ENCODE measurements at regions not wholly inside any gene's neighbourhood (a gene's known extent, or its start where the extent isn't known, plus 50 kb on each side); places are given as distances from the start of the nearest gene placed in this dataset.

DNA sequence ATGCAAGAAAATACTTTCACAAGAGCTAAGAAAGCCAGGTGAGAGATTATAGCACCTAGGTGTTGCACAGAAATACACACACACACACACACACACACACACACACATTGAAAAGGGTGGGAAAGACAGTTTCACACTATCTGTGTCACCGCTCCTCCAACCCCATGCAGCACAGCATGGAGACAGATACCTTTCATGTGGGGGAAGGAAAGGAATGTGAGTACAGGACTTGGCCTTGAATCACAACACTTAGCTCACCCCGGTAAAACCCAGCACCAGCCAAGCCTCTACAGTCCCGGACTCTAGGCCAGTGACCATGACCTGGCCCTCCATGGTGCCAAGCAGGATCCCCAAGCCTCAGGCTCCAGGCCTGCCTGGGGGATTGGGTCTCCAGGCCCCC lies 462.0 kb upstream of the SPRY2 start:
- BruUV-seq (replicated peaks): no TSS peak
- Histone ChIP-seq H3K27ac (ENCODE audit: low read length) (no peak overlapping the region), H3K4me3 (ENCODE audit: low read length) (no peak overlapping the region), H3K9ac (ENCODE audit: low read length) (no peak overlapping the region), H3K36me3 (ENCODE audit: low read depth, low read length) (no peaks in the 10 kb centered on the region), H3K4me1 (ENCODE audit: insufficient read depth, low read length) (no peaks in the 10 kb centered on the region), H3K9me3 (ENCODE audit: low read length) (no peaks in the 10 kb centered on the region), H2AFZ (ENCODE audit: low read length) (no peak overlapping the region), H3F3A (ENCODE audit: low read length, unreplicated experiment) (no peaks in the 10 kb centered on the region), H3K79me2 (ENCODE audit: low read length) (no peaks in the 10 kb centered on the region), H3K9me2 (replicated peaks; ENCODE audit: low read length) (no peaks in the 10 kb centered on the region), H4K20me1 (ENCODE audit: low read length) (no peaks in the 10 kb centered on the region), H3K27me3 (ENCODE audit: low read length) (no peaks in the 10 kb centered on the region), H3K4me2 (ENCODE audit: low read length) (no peak overlapping the region)
- ChIA-PET CTCF (no interaction called here), POLR2A (ENCODE audit: unreplicated experiment) (no interaction called here)
- DNase-seq (no peak), ATAC-seq (no peak)
- TF ChIP-seq, protein P1, sequence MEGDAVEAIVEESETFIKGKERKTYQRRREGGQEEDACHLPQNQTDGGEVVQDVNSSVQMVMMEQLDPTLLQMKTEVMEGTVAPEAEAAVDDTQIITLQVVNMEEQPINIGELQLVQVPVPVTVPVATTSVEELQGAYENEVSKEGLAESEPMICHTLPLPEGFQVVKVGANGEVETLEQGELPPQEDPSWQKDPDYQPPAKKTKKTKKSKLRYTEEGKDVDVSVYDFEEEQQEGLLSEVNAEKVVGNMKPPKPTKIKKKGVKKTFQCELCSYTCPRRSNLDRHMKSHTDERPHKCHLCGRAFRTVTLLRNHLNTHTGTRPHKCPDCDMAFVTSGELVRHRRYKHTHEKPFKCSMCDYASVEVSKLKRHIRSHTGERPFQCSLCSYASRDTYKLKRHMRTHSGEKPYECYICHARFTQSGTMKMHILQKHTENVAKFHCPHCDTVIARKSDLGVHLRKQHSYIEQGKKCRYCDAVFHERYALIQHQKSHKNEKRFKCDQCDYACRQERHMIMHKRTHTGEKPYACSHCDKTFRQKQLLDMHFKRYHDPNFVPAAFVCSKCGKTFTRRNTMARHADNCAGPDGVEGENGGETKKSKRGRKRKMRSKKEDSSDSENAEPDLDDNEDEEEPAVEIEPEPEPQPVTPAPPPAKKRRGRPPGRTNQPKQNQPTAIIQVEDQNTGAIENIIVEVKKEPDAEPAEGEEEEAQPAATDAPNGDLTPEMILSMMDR (conservative IDR thresholded peaks at IDR 0.05; ENCODE audit: low read depth, low read length): no peak
- TF ChIP-seq EZH2 (IDR thresholded peaks at IDR 0.05; ENCODE audit: low read length, unreplicated experiment): no peak
- intact Hi-C loops (cut with micrococcal nuclease): no loop called here

DNA sequence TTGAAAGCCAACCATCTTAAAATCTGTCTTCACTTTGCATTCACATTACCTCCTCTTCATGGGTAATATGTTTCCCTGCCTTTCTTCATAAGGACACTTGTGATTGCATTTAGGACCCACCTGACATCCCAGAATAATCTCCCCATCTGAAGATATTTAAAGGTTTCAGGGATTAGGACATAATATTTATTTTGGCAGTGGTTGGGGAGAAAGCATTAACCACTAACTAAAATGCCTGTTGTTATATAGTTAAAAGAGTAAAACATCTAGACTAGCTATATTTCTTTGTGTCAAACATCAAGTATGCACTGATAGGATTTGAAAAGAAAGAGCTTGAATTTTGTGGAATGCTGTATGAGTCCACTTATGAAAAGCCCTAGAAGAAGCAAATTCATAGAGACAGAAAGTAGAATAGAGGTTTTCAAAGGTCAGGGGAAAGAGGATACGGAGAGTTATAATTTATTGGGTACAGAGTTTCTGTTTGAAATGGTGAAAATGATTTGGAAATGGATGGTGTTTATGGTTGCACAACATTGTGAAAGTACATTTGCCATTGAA lies 457.7 kb upstream of the SPRY2 start:
- Histone ChIP-seq H3K9me2 (replicated peaks; ENCODE audit: low read length) (no peaks in the 10 kb centered on the region), H3K27ac (ENCODE audit: low read length) (no peak overlapping the region), H3K79me2 (ENCODE audit: low read length) (no peaks in the 10 kb centered on the region), H4K20me1 (ENCODE audit: low read length) (no peaks in the 10 kb centered on the region), H3K4me1 (ENCODE audit: insufficient read depth, low read length) (no peaks in the 10 kb centered on the region), H3K27me3 (ENCODE audit: low read length) (no peaks in the 10 kb centered on the region), H3K9ac (ENCODE audit: low read length) (no peak overlapping the region), H3K36me3 (ENCODE audit: low read depth, low read length) (no peaks in the 10 kb centered on the region), H3F3A (ENCODE audit: low read length, unreplicated experiment) (no peaks in the 10 kb centered on the region), H3K9me3 (ENCODE audit: low read length) (no peaks in the 10 kb centered on the region), H3K4me2 (ENCODE audit: low read length) (no peak overlapping the region), H3K4me3 (ENCODE audit: low read length) (no peak overlapping the region), H2AFZ (ENCODE audit: low read length) (no peak overlapping the region)
- TF ChIP-seq EZH2 (IDR thresholded peaks at IDR 0.05; ENCODE audit: low read length, unreplicated experiment): no peak
- no peak for TF ChIP-seq EZH2phosphoT487 (IDR thresholded peaks at IDR 0.05; ENCODE audit: borderline replicate concordance, low read length)
- TF ChIP-seq, protein P1 (conservative IDR thresholded peaks at IDR 0.05; ENCODE audit: low read depth, low read length): no peak
- ATAC-seq (no peak), DNase-seq (no peak)
- ChIA-PET POLR2A (ENCODE audit: unreplicated experiment) (no interaction called here), CTCF (no interaction called here)
- intact Hi-C loops (cut with micrococcal nuclease): no loop called here
- no TSS peak for BruUV-seq (replicated peaks)

DNA sequence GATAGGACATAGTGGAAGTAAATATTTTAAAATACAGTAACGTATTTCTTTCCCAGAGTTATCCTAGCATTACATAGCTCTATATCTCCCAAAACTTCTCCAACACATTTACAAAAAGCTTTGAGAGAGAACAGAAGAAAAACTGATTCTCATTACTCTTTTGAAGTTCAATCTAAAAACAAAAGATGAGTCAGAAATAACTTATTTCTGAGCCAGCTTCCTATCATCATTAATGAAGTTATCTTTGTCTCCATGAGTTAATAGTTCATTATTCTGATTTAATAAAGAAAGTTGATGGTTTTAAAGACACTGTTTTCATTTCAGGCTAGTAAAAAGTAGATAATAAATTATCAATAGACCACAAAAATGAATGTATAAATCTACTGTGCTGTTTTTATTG lies 446.7 kb upstream of the SPRY2 start:
- ATAC-seq (no peak), DNase-seq (no peak)
- POLR2A ChIA-PET (ENCODE audit: unreplicated experiment): no interaction called here
- no peaks in the 10 kb centered on the region for H4K20me1 ChIP-seq (ENCODE audit: low read length)
- no peaks in the 10 kb centered on the region for H3K36me3 ChIP-seq (ENCODE audit: low read depth, low read length)
- no peak overlapping the region for H3K9ac ChIP-seq (ENCODE audit: low read length)
- CTCF ChIA-PET: no interaction called here
- no TSS peak for BruUV-seq (replicated peaks)
- H2AFZ ChIP-seq (ENCODE audit: low read length): no peak overlapping the region
- H3K9me3 ChIP-seq (ENCODE audit: low read length): no peaks in the 10 kb centered on the region
- no peaks in the 10 kb centered on the region for H3F3A ChIP-seq (ENCODE audit: low read length, unreplicated experiment)
- H3K4me2 ChIP-seq (ENCODE audit: low read length): no peak overlapping the region
- TF ChIP-seq, protein P1 (conservative IDR thresholded peaks at IDR 0.05; ENCODE audit: low read depth, low read length): no peak
- H3K79me2 ChIP-seq (ENCODE audit: low read length): no peaks in the 10 kb centered on the region
- no peak overlapping the region for H3K4me3 ChIP-seq (ENCODE audit: low read length)
- intact Hi-C loops (cut with micrococcal nuclease): no loop called here
- H3K4me1 ChIP-seq (ENCODE audit: insufficient read depth, low read length): no peaks in the 10 kb centered on the region
- no peaks in the 10 kb centered on the region for H3K9me2 ChIP-seq (replicated peaks; ENCODE audit: low read length)
- no peak overlapping the region for H3K27ac ChIP-seq (ENCODE audit: low read length)
- H3K27me3 ChIP-seq (ENCODE audit: low read length): no peaks in the 10 kb centered on the region
